ENCODE measurements at regions not wholly inside any gene's neighbourhood (a gene's known extent, or its start where the extent isn't known, plus 50 kb on each side); places are given as distances from the start of the nearest gene placed in this dataset.

- TF ChIP-seq POLR2AphosphoS5 (IDR thresholded peaks at IDR 0.05; ENCODE audit: low read depth) = no peak
- no peak overlapping the region for H3K27ac ChIP-seq (replicated peaks)
- H3K27me3 ChIP-seq (ENCODE audit: insufficient read depth, poor library complexity, severe bottlenecking) = no peaks in the 10 kb centered on the region
- DNase-seq (ENCODE audit: low read depth in 1 of 2, low spot score in 1 of 2) = no peak
- H3K4me3 ChIP-seq (replicated peaks; ENCODE audit: insufficient read depth, low read length) = no peak overlapping the region
Measured at GRCh38 chr10:33900596-33900995, 566.1 kb upstream of the NRP1 start.

GRCh38 chr10:33899578-33900531 is 565.4 kb upstream of the NRP1 start:
- H3K27ac ChIP-seq (replicated peaks) = no peak overlapping the region
- H3K4me3 ChIP-seq (replicated peaks; ENCODE audit: insufficient read depth, low read length) = no peak overlapping the region
- DNase-seq (ENCODE audit: low read depth in 1 of 2, low spot score in 1 of 2) = no peak
- no peaks in the 10 kb centered on the region for H3K27me3 ChIP-seq (ENCODE audit: insufficient read depth, poor library complexity, severe bottlenecking)
- TF ChIP-seq SPI1 (IDR thresholded peaks at IDR 0.05; ENCODE audit: borderline replicate concordance, low read depth) = no peak
- TF ChIP-seq POLR2AphosphoS5 (IDR thresholded peaks at IDR 0.05; ENCODE audit: low read depth) = no peak
- TF ChIP-seq GABPA (IDR thresholded peaks at IDR 0.05; ENCODE audit: low read depth) = no peak
- no peak for TF ChIP-seq CTCF (IDR thresholded peaks at IDR 0.05; ENCODE audit: insufficient read depth, low read length)

GRCh38 chr10:33897291-33897752 is 562.9 kb upstream of the NRP1 start:
- no peaks in the 10 kb centered on the region for H3K27me3 ChIP-seq (ENCODE audit: insufficient read depth, poor library complexity, severe bottlenecking)
- H3K4me3 ChIP-seq (replicated peaks; ENCODE audit: insufficient read depth, low read length) = no peak overlapping the region
- DNase-seq (ENCODE audit: low read depth in 1 of 2, low spot score in 1 of 2) = no peak
- no peak for TF ChIP-seq GABPA (IDR thresholded peaks at IDR 0.05; ENCODE audit: low read depth)
- TF ChIP-seq POLR2AphosphoS5 (IDR thresholded peaks at IDR 0.05; ENCODE audit: low read depth) = no peak
- no peak for TF ChIP-seq REST (IDR thresholded peaks at IDR 0.05; ENCODE audit: insufficient replicate concordance, low read depth)
- no peak for TF ChIP-seq SPI1 (IDR thresholded peaks at IDR 0.05; ENCODE audit: borderline replicate concordance, low read depth)
- no peak for TF ChIP-seq CTCF (IDR thresholded peaks at IDR 0.05; ENCODE audit: insufficient read depth, low read length)
- no peak overlapping the region for H3K27ac ChIP-seq (replicated peaks)

- Histone ChIP-seq H3K27ac (replicated peaks) (no peak overlapping the region), H3K27me3 (ENCODE audit: insufficient read depth, poor library complexity, severe bottlenecking) (no peaks in the 10 kb centered on the region), H3K4me3 (replicated peaks; ENCODE audit: insufficient read depth, low read length) (no peak overlapping the region)
- DNase-seq (ENCODE audit: low read depth in 1 of 2, low spot score in 1 of 2) = no peak
- TF ChIP-seq CTCF (IDR thresholded peaks at IDR 0.05; ENCODE audit: insufficient read depth, low read length) (no peak), REST (IDR thresholded peaks at IDR 0.05; ENCODE audit: insufficient replicate concordance, low read depth) (no peak), POLR2AphosphoS5 (IDR thresholded peaks at IDR 0.05; ENCODE audit: low read depth) (no peak), SPI1 (IDR thresholded peaks at IDR 0.05; ENCODE audit: borderline replicate concordance, low read depth) (no peak), GABPA (IDR thresholded peaks at IDR 0.05; ENCODE audit: low read depth) (no peak)
Measured at GRCh38 chr10:33893506-33893905, 559.0 kb upstream of the NRP1 start.

Data from HL-60 (cell line).